ENCODE measurements at regions not wholly inside any gene's neighbourhood (a gene's known extent, or its start where the extent isn't known, plus 50 kb on each side); places are given as distances from the start of the nearest gene placed in this dataset.

GRCh38 chr2:62654876-62655359, 50.6 kb upstream of the EHBP1 start:
- Histone ChIP-seq H2AFZ (ENCODE audit: low read depth, low read length) (no peak overlapping the region), H3K4me2 (ENCODE audit: insufficient read depth, low read length) (no peak overlapping the region), H3K9me1 (replicated peaks; ENCODE audit: control insufficient read depth, extremely low read depth, insufficient read depth, low read length) (no peaks in the 10 kb centered on the region), H3K9me3 (replicated peaks; ENCODE audit: control insufficient read depth, insufficient read depth, low read length) (no peaks in the 10 kb centered on the region), H4K20me1 (replicated peaks; ENCODE audit: control insufficient read depth, extremely low read depth, insufficient read depth, low read length) (no peaks in the 10 kb centered on the region), H3K27me3 (ENCODE audit: control insufficient read depth in 2 of 2, insufficient read depth in 2 of 2, low read length in 2 of 2) (no peaks in the 10 kb centered on the region), H3K79me2 (ENCODE audit: control insufficient read depth, insufficient read depth, low read length) (no peaks in the 10 kb centered on the region), H3K4me3 (replicated peaks in 1 of 3; ENCODE audit: insufficient read depth in 1 of 3, low read depth in 1 of 3, low read length in 3 of 3) (no peak overlapping the region), H3K9ac (replicated peaks; ENCODE audit: extremely low read depth, insufficient read depth, low read length) (no peak overlapping the region), H3K27ac (ENCODE audit: insufficient read depth, low read depth, low read length) (no peak overlapping the region), H3K36me3 (ENCODE audit: control insufficient read depth in 2 of 2, extremely low read depth in 1 of 2, insufficient read depth in 2 of 2, low read length in 2 of 2) (no peaks in the 10 kb centered on the region), H3K4me1 (ENCODE audit: control insufficient read depth, extremely low read depth, insufficient read depth, low read length) (no peaks in the 10 kb centered on the region)
- FAIRE-seq (no peak), DNase-seq (ENCODE audit: low read depth, low spot score) (no peak)
- dilution Hi-C loops (cut with MboI; ENCODE audit: extremely low pct_ligation_motif_present, low sequenced_read_pairs) (no loop called here), intact Hi-C loops (cut with micrococcal nuclease) (no loop called here)
- TF ChIP-seq POLR2A (IDR thresholded peaks at IDR 0.05; ENCODE audit: low read depth, low read length) (no peak), POLR2AphosphoS5 (IDR thresholded peaks at IDR 0.05; ENCODE audit: insufficient read depth, low read depth, low read length) (no peak), MAX (IDR thresholded peaks at IDR 0.05; ENCODE audit: insufficient read depth, insufficient read length) (no peak), CTCF (IDR thresholded peaks at IDR 0.05; ENCODE audit: extremely low read depth in 1 of 2, insufficient read depth in 1 of 2, low read depth in 1 of 2, low read length in 2 of 2) (no peak), FOS (IDR thresholded peaks at IDR 0.05; ENCODE audit: borderline replicate concordance, insufficient read depth, low read length) (no peak), EZH2 (IDR thresholded peaks at IDR 0.05; ENCODE audit: borderline replicate concordance, low read depth, low read length, severe bottlenecking) (no peak), MYC (IDR thresholded peaks at IDR 0.05; ENCODE audit: low read depth, low read length) (no peak), JUN (IDR thresholded peaks at IDR 0.05; ENCODE audit: borderline replicate concordance, insufficient read depth, insufficient read length, low read depth) (no peak), GATA2 (IDR thresholded peaks at IDR 0.05; ENCODE audit: insufficient read depth, insufficient read length, low read depth, low read length) (no peak)
- no TSS peak for BruUV-seq (replicated peaks)
- POLR2A ChIA-PET, result no interaction called here
- CTCF ChIA-PET, result interaction anchor here (1.3 kb wide), 1 partner anchor 198 kb away, joined by 4 read pairs; no protein-coding TSS in a partner anchor
